ENCODE measurements at regions not wholly inside any gene's neighbourhood (a gene's known extent, or its start where the extent isn't known, plus 50 kb on each side); places are given as distances from the start of the nearest gene placed in this dataset.

DNA sequence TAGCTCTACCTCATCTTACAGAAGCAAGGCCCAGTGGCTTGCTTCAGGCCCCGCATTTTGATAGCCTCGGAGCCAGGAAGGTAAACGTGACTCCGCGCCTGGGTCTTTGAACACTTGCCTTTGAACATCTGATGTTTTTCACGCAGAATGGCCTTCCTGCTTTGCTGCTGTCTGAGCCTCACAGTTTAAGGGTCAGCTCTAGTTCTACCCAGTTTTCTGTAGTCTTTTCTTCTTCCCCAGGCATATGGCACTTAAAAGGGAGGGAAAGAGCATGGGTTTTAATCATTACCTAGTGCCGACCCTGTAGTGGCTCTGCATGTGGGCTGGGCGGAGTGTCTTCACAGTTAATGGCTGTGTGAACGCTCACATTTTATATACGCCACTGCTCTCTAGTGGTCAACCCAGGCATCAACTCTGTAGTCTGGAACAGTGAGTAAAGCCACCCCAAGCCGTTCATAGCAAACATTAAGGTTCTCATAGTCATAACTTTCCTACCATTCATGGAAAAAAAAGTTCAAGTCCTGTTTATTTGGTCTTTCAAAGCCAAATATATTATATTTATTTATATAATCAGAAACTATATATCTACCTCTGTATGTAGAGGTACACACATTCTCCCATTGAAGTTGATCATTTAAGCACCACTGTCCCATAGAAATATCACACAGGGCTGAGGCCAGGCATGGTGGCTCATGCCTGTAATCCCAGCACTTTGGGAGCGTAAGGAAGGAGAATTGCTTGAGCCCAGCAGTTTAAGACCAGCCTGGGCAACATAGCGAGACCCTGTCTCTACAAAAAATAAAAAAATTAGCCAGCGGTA, 78.1 kb downstream of the IER5 start:
- Histone ChIP-seq H3K27me3 (no peaks in the 10 kb centered on the region), H3K36me3 (no peaks in the 10 kb centered on the region), H3K4me3 (ENCODE audit: low read depth, low read length) (no peak overlapping the region), H3K9me3 (no peaks in the 10 kb centered on the region; the same call in 1 of the 2 replicates), H3K4me1 (no peaks in the 10 kb centered on the region)
- TF ChIP-seq, protein P1, sequence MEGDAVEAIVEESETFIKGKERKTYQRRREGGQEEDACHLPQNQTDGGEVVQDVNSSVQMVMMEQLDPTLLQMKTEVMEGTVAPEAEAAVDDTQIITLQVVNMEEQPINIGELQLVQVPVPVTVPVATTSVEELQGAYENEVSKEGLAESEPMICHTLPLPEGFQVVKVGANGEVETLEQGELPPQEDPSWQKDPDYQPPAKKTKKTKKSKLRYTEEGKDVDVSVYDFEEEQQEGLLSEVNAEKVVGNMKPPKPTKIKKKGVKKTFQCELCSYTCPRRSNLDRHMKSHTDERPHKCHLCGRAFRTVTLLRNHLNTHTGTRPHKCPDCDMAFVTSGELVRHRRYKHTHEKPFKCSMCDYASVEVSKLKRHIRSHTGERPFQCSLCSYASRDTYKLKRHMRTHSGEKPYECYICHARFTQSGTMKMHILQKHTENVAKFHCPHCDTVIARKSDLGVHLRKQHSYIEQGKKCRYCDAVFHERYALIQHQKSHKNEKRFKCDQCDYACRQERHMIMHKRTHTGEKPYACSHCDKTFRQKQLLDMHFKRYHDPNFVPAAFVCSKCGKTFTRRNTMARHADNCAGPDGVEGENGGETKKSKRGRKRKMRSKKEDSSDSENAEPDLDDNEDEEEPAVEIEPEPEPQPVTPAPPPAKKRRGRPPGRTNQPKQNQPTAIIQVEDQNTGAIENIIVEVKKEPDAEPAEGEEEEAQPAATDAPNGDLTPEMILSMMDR (IDR thresholded peaks at IDR 0.05; ENCODE audit: low read depth, low read length) = peak; percentile 90
- DNase-seq = peak; percentile 82

DNA sequence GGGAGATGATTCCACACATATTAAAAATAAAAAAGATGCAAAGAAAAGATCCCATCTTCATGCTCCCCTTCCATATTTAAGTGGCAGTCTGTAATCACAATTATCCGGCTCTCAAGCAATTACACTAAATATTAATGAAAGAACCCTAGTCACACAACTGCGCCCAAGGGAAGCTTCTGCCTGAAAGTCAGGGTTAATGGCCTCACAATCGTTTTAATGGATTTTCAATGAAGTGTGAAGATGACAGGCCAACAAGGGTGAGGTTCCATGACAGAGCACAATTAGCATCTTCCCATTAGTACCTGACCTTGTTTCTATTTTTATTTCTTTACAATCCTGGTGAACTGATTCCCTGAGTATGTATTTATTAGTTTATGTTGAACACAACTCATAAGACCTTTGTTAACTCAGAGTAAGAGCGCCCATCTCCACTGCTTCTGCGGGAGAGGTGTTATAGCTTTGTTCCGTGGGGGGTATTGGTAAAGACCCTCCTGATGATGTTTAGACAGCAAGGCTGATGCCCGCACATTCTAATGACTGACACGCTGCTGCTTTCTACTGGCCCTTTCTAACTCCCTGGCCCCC, 80.9 kb downstream of the IER5 start:
- Histone ChIP-seq H3K4me3 (ENCODE audit: low read depth, low read length) (no peak overlapping the region), H3K36me3 (no peaks in the 10 kb centered on the region), H3K27me3 (no peaks in the 10 kb centered on the region), H3K9me3 (peaks cover 4% of the 10 kb centered on the region; the same call in 1 of the 2 replicates), H3K4me1 (no peaks in the 10 kb centered on the region)
- no peak for DNase-seq
- TF ChIP-seq, protein P1 (IDR thresholded peaks at IDR 0.05; ENCODE audit: low read depth, low read length) = no peak

- Histone ChIP-seq H3K36me3 (no peaks in the 10 kb centered on the region), H3K4me3 (ENCODE audit: low read depth, low read length) (no peak overlapping the region), H3K4me1 (no peaks in the 10 kb centered on the region), H3K27me3 (no peaks in the 10 kb centered on the region), H3K9me3 (peaks cover 4% of the 10 kb centered on the region; the same call in 1 of the 2 replicates)
- TF ChIP-seq, protein P1 (IDR thresholded peaks at IDR 0.05; ENCODE audit: low read depth, low read length) = no peak
- no peak for DNase-seq
Observed at GRCh38 chr1:181170194-181170593, 81.7 kb downstream of the IER5 start.

GRCh38 chr1:181172082-181172481, 83.6 kb downstream of the IER5 start:
- H3K36me3 ChIP-seq = no peaks in the 10 kb centered on the region
- peaks cover 4% of the 10 kb centered on the region; the same call in 1 of the 2 replicates for H3K9me3 ChIP-seq
- no peak overlapping the region for H3K4me3 ChIP-seq (ENCODE audit: low read depth, low read length)
- DNase-seq = no peak
- TF ChIP-seq, protein P1 (IDR thresholded peaks at IDR 0.05; ENCODE audit: low read depth, low read length) = no peak
- H3K27me3 ChIP-seq = no peaks in the 10 kb centered on the region
- no peaks in the 10 kb centered on the region for H3K4me1 ChIP-seq

DNA sequence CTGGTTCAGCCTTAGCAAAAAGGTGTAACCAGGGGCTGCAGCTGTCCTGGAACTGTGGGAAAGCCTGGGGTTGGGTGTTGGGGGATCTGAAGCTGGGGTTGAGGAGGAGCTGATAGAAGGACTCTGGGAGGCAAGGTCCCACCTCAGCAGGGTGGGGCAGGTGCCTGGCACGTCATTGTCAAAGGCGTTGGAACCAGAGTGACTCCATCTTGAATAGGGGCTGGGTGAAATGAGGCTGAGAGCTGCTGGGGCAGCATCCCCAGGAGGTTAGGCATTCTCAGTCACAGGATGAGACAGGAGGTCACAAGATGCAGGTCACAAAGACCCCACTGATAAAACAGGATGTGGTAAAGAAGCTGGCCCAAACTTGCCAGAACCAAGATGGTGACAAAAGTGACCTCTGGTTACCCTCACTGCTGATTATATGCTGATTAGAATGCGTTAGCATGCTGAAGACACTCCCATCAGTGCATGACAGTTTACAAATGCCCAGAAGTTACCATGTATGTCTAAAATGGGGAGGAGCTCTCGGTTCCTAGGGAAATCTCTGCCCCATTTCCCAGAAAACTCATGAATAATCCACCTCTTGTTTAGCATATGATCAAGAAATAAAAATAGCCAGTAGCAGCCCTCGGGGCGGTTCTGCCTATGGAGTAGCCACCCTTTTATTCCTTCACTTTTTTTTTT, 85.4 kb downstream of the IER5 start:
- no peak overlapping the region for H3K4me3 ChIP-seq (ENCODE audit: low read depth, low read length)
- no peak for DNase-seq
- TF ChIP-seq, protein P1 (IDR thresholded peaks at IDR 0.05; ENCODE audit: low read depth, low read length) = no peak
- peaks cover 4% of the 10 kb centered on the region; the same call in 1 of the 2 replicates for H3K9me3 ChIP-seq
- H3K27me3 ChIP-seq = no peaks in the 10 kb centered on the region
- H3K4me1 ChIP-seq = no peaks in the 10 kb centered on the region
- no peaks in the 10 kb centered on the region for H3K36me3 ChIP-seq
